Nephron progenitor cell (in vitro differentiated cells): ENCODE measurements at regions not wholly inside any gene's neighbourhood (a gene's known extent, or its start where the extent isn't known, plus 50 kb on each side); places are given as distances from the start of the nearest gene placed in this dataset.

ENCODE experiments used
- DNase-seq: peaks from one replicate; pipeline ENCODE4 v3.0.0; 2021
- H3K27ac Mint-ChIP-seq: 2 replicates; pipeline ENCODE4 v1.8.0; 2021; ENCODE audit warnings: mild to moderate bottlenecking, moderate library complexity, mixed read lengths
- H3K27me3 Mint-ChIP-seq: 2 replicates; pipeline ENCODE4 v1.8.0; 2021; ENCODE audit warnings: mild to moderate bottlenecking, low read depth, mixed read lengths; ENCODE audit not compliant: poor library complexity
- H3K36me3 Mint-ChIP-seq: 2 replicates; pipeline ENCODE4 v1.8.0; 2021; ENCODE audit warnings: low read depth, mixed read lengths
- H3K4me1 Mint-ChIP-seq: 2 replicates; pipeline ENCODE4 v1.8.0; 2021; ENCODE audit warnings: mixed read lengths
- H3K4me3 Mint-ChIP-seq: 2 replicates; pipeline ENCODE4 v1.8.0; 2021; ENCODE audit warnings: mild to moderate bottlenecking, moderate library complexity, mixed read lengths
- H3K9me3 Mint-ChIP-seq: 2 replicates; pipeline ENCODE4 v1.8.0; 2021; ENCODE audit warnings: mild to moderate bottlenecking, moderate library complexity, mixed read lengths
- CTCF ChIP-seq: fragments of 200-600 bp; sonication (generic); IDR thresholded peaks from 2 replicates; pipeline ENCODE4 v1.5.0; 2021; ENCODE audit warnings: antibody characterized with exemption

DNA sequence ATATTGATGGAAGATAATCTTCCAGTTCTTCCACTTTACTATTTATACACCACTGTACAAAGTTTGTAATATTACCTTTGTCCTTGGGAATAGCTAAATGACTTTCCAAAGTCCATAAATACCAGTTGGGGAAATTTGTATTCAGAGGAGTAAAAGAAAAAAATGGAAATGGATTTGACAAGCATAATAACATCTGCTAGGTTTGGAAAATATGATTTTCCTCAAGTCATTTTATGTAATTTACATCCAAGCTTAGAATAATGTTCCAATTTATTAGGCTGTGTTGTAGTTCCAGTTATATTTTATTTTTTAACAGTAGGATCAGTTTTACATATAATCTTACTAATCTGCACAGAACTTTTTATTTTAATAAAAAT, 563.0 kb upstream of the PKDCC start:
- H3K4me1 Mint-ChIP-seq: no peaks in the 10 kb centered on the region
- TF ChIP-seq CTCF: no peak
- no peaks in the 10 kb centered on the region for H3K27me3 Mint-ChIP-seq
- H3K27ac Mint-ChIP-seq: no peak overlapping the region
- no peaks in the 10 kb centered on the region for H3K9me3 Mint-ChIP-seq
- no peaks in the 10 kb centered on the region for H3K36me3 Mint-ChIP-seq
- no peak overlapping the region for H3K4me3 Mint-ChIP-seq
- no peak for DNase-seq

DNA sequence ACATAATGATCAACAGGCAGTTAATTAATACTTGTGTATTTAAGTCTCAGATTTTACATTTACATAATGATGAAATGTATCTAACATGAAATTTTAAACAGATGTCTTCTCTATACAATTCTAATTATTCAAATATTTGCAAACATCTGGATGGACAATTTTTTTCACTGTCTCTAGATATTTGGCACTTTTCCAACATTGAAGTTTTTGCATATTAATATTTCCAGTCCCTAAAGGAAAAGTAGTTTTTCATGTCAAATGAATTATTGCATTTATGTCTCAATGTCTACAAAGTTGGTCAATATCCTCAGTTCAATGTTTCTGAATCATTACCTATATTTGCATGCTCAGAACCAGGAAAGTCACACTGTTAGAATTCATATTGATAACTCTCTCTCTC, 560.9 kb upstream of the PKDCC start:
- H3K27ac Mint-ChIP-seq: no peak overlapping the region
- no peak for TF ChIP-seq CTCF
- no peaks in the 10 kb centered on the region for H3K4me1 Mint-ChIP-seq

DNA sequence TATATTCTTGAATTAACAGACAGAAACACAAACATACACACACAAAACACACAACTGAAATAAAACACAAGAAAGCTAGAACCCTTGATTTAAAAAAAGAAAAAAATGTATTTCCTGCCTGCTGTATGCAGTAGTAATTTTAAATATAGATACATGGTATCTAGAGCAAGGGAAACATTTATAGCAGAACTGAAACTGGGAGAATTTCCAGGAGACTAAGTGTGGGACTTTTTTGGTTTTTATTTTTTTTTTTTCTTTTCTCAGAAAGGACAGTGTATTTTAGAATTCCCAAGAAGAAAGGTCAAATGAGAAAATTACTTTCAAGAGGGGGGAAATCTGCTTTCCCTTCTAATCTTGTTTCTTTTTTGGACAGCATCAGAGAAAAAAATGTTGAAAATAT, 558.9 kb upstream of the PKDCC start:
- Mint-ChIP-seq H3K27me3 (peaks cover 2% of the 10 kb centered on the region), H3K9me3 (peaks cover 12% of the 10 kb centered on the region), H3K27ac (no peak overlapping the region), H3K36me3 (no peaks in the 10 kb centered on the region), H3K4me3 (no peak overlapping the region), H3K4me1 (no peaks in the 10 kb centered on the region)
- TF ChIP-seq CTCF: no peak
- DNase-seq: no peak

More for the DNA sequence above, 560.9 kb upstream of the PKDCC start:
- no peaks in the 10 kb centered on the region for H3K9me3 Mint-ChIP-seq
- no peaks in the 10 kb centered on the region for H3K36me3 Mint-ChIP-seq
- H3K27me3 Mint-ChIP-seq: no peaks in the 10 kb centered on the region
- no peak overlapping the region for H3K4me3 Mint-ChIP-seq
- no peak for DNase-seq

DNA sequence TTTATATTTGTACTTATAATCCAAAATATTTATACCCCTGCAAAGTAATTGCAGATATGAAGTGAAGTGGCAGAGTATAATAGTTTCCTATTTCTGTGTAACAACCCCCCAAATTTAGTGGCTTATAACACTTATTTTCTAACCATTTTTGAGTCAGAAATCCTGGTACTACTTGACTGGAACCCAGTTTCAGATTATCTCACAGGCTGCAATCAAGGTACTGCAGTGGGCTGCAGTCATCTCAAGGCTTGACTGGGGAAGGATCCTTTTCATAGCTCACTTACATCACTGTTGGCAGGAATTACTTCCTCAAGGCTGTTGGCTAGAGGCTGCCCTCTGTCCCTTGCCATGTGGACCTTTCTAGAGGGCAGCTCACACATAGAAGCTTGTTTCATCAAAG, 558.2 kb upstream of the PKDCC start:
- Mint-ChIP-seq H3K27ac (no peak overlapping the region), H3K9me3 (peaks cover 20% of the 10 kb centered on the region), H3K36me3 (no peaks in the 10 kb centered on the region), H3K4me1 (no peaks in the 10 kb centered on the region), H3K27me3 (peaks cover 2% of the 10 kb centered on the region), H3K4me3 (no peak overlapping the region)
- DNase-seq: no peak
- TF ChIP-seq CTCF: no peak

- peak; percentile 18 for DNase-seq
- H3K9me3 Mint-ChIP-seq: peaks cover 66% of the 10 kb centered on the region
- no peak for TF ChIP-seq CTCF
Observed at GRCh38 chr2:41495050-41495449, 552.8 kb upstream of the PKDCC start.

GRCh38 chr2:41496908-41497307, 550.9 kb upstream of the PKDCC start:
- no peak for TF ChIP-seq CTCF
- no peak overlapping the region for H3K4me3 Mint-ChIP-seq

More at GRCh38 chr2:41495050-41495449, 552.8 kb upstream of the PKDCC start:
- Mint-ChIP-seq H3K27me3 (peaks cover 2% of the 10 kb centered on the region), H3K27ac (no peak overlapping the region), H3K4me3 (no peak overlapping the region), H3K36me3 (peaks cover 4% of the 10 kb centered on the region), H3K4me1 (no peaks in the 10 kb centered on the region)

More at GRCh38 chr2:41496908-41497307, 550.9 kb upstream of the PKDCC start:
- H3K4me1 Mint-ChIP-seq: no peaks in the 10 kb centered on the region
- no peak overlapping the region for H3K27ac Mint-ChIP-seq
- peaks cover 84% of the 10 kb centered on the region for H3K9me3 Mint-ChIP-seq
- peaks cover 4% of the 10 kb centered on the region for H3K36me3 Mint-ChIP-seq
- DNase-seq: no peak
- peaks cover 2% of the 10 kb centered on the region for H3K27me3 Mint-ChIP-seq
